ENCODE measurements at regions not wholly inside any gene's neighbourhood (a gene's known extent, or its start where the extent isn't known, plus 50 kb on each side); places are given as distances from the start of the nearest gene placed in this dataset.

DNA sequence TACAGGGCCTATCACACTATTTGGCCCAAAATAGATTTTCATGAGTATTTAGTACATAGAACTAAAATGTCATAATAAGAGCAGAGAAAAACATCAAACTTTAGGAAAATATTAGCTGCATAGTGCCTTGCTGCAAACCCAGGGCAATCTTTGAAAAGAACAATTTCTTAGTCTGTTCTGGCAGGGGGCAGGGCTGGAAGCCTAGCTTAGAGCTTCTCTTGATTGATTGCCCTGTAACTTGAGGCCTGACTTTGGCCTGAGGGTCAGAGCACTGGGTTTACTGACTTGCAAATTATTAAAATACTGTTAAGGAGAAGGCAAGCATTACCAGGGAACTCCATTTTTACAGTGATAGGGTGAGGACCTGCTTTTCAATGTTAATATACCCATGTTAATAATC is 115.8 kb upstream of the SPAG17 start (continued):
- no peak for TF ChIP-seq CREB1 (CRISPR knock-in tag; IDR thresholded peaks at IDR 0.05; ENCODE audit: low read depth)
- TF ChIP-seq, protein P1, sequence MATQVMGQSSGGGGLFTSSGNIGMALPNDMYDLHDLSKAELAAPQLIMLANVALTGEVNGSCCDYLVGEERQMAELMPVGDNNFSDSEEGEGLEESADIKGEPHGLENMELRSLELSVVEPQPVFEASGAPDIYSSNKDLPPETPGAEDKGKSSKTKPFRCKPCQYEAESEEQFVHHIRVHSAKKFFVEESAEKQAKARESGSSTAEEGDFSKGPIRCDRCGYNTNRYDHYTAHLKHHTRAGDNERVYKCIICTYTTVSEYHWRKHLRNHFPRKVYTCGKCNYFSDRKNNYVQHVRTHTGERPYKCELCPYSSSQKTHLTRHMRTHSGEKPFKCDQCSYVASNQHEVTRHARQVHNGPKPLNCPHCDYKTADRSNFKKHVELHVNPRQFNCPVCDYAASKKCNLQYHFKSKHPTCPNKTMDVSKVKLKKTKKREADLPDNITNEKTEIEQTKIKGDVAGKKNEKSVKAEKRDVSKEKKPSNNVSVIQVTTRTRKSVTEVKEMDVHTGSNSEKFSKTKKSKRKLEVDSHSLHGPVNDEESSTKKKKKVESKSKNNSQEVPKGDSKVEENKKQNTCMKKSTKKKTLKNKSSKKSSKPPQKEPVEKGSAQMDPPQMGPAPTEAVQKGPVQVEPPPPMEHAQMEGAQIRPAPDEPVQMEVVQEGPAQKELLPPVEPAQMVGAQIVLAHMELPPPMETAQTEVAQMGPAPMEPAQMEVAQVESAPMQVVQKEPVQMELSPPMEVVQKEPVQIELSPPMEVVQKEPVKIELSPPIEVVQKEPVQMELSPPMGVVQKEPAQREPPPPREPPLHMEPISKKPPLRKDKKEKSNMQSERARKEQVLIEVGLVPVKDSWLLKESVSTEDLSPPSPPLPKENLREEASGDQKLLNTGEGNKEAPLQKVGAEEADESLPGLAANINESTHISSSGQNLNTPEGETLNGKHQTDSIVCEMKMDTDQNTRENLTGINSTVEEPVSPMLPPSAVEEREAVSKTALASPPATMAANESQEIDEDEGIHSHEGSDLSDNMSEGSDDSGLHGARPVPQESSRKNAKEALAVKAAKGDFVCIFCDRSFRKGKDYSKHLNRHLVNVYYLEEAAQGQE (IDR thresholded peaks at IDR 0.05; ENCODE audit: unreplicated experiment): no peak

DNA sequence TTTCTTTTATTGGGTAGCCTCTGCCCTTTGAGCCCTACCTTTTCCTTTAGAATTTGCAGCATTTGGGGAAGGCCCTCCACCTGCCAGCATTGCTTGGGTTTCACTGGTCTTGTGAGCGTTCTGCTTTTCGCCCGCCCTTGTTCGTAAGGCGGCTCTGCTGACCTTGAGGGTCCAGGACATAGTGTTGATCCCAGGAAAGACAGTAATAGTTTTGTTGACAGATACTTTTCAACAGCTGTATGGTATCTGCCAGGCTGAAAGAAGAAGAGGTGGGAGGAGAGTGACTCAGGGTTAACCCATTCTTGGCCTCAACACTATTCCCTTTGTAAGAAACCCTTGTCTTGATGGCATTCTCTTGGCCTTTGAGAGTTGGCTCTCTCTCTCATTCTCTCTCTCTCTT is 113.4 kb upstream of the SPAG17 start:
- H4K20me1 ChIP-seq (replicated peaks; ENCODE audit: insufficient read depth): no peaks in the 10 kb centered on the region
- H3K27me3 ChIP-seq (ENCODE audit: insufficient read depth): no peaks in the 10 kb centered on the region
- H3K36me3 ChIP-seq (ENCODE audit: insufficient read depth): no peaks in the 10 kb centered on the region
- H3F3A ChIP-seq (replicated peaks; ENCODE audit: low read depth): no peaks in the 10 kb centered on the region
- H3K4me2 ChIP-seq: no peak overlapping the region
- no peaks in the 10 kb centered on the region for H3K9me2 ChIP-seq (ENCODE audit: insufficient read depth)
- no peak overlapping the region; the same call in 1 of the 2 replicates for H3K27ac Mint-ChIP-seq
- H3K4me3 ChIP-seq: no peak overlapping the region
- H3K27ac ChIP-seq (ENCODE audit: low read depth): no peak overlapping the region
- H3K79me2 ChIP-seq (replicated peaks; ENCODE audit: insufficient read depth): no peaks in the 10 kb centered on the region
- ATAC-seq (no peak), DNase-seq (ENCODE audit: low spot score) (no peak)
- H3K4me3 Mint-ChIP-seq: no peak overlapping the region
- H3K4me1 ChIP-seq (ENCODE audit: insufficient read depth): peaks cover 32% of the 10 kb centered on the region
- H2AFZ ChIP-seq: no peak overlapping the region
- H3K36me3 Mint-ChIP-seq (ENCODE audit: low read depth): no peaks in the 10 kb centered on the region
- no peaks in the 10 kb centered on the region for H3K27me3 Mint-ChIP-seq (ENCODE audit: insufficient read depth, low read depth, poor library complexity)
- H3K9me3 Mint-ChIP-seq: no peaks in the 10 kb centered on the region
- peaks cover 31% of the 10 kb centered on the region for H3K4me1 Mint-ChIP-seq
- TF ChIP-seq NANOG (IDR thresholded peaks at IDR 0.05; ENCODE audit: borderline replicate concordance) (no peak), POLR2AphosphoS5 (IDR thresholded peaks at IDR 0.05; ENCODE audit: low read depth) (no peak), ZNF331 (CRISPR knock-in tag; IDR thresholded peaks at IDR 0.05; ENCODE audit: low read depth) (no peak), EZH2phosphoT487 (IDR thresholded peaks at IDR 0.05; ENCODE audit: unreplicated experiment) (no peak), EZH2 (IDR thresholded peaks at IDR 0.05; ENCODE audit: low read depth, unreplicated experiment) (no peak), STAT1 (IDR thresholded peaks at IDR 0.05; ENCODE audit: unreplicated experiment) (no peak), CREB1 (CRISPR knock-in tag; IDR thresholded peaks at IDR 0.05; ENCODE audit: low read depth) (no peak)
- TF ChIP-seq, protein P2, sequence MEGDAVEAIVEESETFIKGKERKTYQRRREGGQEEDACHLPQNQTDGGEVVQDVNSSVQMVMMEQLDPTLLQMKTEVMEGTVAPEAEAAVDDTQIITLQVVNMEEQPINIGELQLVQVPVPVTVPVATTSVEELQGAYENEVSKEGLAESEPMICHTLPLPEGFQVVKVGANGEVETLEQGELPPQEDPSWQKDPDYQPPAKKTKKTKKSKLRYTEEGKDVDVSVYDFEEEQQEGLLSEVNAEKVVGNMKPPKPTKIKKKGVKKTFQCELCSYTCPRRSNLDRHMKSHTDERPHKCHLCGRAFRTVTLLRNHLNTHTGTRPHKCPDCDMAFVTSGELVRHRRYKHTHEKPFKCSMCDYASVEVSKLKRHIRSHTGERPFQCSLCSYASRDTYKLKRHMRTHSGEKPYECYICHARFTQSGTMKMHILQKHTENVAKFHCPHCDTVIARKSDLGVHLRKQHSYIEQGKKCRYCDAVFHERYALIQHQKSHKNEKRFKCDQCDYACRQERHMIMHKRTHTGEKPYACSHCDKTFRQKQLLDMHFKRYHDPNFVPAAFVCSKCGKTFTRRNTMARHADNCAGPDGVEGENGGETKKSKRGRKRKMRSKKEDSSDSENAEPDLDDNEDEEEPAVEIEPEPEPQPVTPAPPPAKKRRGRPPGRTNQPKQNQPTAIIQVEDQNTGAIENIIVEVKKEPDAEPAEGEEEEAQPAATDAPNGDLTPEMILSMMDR (conservative IDR thresholded peaks at IDR 0.05; ENCODE audit: low read depth in 2 of 2): no peak
- TF ChIP-seq, protein P3, sequence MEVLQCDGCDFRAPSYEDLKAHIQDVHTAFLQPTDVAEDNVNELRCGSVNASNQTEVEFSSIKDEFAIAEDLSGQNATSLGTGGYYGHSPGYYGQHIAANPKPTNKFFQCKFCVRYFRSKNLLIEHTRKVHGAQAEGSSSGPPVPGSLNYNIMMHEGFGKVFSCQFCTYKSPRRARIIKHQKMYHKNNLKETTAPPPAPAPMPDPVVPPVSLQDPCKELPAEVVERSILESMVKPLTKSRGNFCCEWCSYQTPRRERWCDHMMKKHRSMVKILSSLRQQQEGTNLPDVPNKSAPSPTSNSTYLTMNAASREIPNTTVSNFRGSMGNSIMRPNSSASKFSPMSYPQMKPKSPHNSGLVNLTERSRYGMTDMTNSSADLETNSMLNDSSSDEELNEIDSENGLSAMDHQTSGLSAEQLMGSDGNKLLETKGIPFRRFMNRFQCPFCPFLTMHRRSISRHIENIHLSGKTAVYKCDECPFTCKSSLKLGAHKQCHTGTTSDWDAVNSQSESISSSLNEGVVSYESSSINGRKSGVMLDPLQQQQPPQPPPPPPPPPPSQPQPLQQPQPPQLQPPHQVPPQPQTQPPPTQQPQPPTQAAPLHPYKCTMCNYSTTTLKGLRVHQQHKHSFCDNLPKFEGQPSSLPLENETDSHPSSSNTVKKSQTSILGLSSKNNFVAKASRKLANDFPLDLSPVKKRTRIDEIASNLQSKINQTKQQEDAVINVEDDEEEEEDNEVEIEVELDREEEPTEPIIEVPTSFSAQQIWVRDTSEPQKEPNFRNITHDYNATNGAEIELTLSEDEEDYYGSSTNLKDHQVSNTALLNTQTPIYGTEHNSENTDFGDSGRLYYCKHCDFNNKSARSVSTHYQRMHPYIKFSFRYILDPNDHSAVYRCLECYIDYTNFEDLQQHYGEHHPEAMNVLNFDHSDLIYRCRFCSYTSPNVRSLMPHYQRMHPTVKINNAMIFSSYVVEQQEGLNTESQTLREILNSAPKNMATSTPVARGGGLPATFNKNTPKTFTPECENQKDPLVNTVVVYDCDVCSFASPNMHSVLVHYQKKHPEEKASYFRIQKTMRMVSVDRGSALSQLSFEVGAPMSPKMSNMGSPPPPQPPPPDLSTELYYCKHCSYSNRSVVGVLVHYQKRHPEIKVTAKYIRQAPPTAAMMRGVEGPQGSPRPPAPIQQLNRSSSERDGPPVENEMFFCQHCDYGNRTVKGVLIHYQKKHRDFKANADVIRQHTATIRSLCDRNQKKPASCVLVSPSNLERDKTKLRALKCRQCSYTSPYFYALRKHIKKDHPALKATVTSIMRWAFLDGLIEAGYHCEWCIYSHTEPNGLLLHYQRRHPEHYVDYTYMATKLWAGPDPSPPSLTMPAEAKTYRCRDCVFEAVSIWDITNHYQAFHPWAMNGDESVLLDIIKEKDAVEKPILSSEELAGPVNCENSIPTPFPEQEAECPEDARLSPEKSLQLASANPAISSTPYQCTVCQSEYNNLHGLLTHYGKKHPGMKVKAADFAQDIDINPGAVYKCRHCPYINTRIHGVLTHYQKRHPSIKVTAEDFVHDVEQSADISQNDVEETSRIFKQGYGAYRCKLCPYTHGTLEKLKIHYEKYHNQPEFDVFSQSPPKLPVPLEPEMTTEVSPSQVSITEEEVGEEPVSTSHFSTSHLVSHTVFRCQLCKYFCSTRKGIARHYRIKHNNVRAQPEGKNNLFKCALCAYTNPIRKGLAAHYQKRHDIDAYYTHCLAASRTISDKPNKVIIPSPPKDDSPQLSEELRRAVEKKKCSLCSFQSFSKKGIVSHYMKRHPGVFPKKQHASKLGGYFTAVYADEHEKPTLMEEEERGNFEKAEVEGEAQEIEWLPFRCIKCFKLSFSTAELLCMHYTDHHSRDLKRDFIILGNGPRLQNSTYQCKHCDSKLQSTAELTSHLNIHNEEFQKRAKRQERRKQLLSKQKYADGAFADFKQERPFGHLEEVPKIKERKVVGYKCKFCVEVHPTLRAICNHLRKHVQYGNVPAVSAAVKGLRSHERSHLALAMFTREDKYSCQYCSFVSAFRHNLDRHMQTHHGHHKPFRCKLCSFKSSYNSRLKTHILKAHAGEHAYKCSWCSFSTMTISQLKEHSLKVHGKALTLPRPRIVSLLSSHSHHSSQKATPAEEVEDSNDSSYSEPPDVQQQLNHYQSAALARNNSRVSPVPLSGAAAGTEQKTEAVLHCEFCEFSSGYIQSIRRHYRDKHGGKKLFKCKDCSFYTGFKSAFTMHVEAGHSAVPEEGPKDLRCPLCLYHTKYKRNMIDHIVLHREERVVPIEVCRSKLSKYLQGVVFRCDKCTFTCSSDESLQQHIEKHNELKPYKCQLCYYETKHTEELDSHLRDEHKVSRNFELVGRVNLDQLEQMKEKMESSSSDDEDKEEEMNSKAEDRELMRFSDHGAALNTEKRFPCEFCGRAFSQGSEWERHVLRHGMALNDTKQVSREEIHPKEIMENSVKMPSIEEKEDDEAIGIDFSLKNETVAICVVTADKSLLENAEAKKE (CRISPR knock-in tag; IDR thresholded peaks at IDR 0.05): no peak
- TF ChIP-seq, protein P4, sequence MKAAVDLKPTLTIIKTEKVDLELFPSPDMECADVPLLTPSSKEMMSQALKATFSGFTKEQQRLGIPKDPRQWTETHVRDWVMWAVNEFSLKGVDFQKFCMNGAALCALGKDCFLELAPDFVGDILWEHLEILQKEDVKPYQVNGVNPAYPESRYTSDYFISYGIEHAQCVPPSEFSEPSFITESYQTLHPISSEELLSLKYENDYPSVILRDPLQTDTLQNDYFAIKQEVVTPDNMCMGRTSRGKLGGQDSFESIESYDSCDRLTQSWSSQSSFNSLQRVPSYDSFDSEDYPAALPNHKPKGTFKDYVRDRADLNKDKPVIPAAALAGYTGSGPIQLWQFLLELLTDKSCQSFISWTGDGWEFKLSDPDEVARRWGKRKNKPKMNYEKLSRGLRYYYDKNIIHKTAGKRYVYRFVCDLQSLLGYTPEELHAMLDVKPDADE (IDR thresholded peaks at IDR 0.05): no peak
